Jurkat, Clone E6-1 (cell line): ENCODE measurements at regions not wholly inside any gene's neighbourhood (a gene's known extent, or its start where the extent isn't known, plus 50 kb on each side); places are given as distances from the start of the nearest gene placed in this dataset.
A peak's percentile ranks its signal among the peaks of the same experiment; 100 is the strongest.
"Not testable (repeated sequence)": the region's sequence is repeated elsewhere in the genome, so short reads cannot be mapped to it uniquely, and the experiment has no call there.

Source experiments
- DNase-seq: peaks from one replicate; pipeline ENCODE4 v3.0.0-alpha.2; 2011; ENCODE audit warnings: low read depth, low spot score
- H3K4me3 ChIP-seq: 2 replicates; pipeline ENCODE4 v1.5.1; 2011; ENCODE audit warnings: mild to moderate bottlenecking, low read length, control low read depth, moderate library complexity

- H3K4me3 ChIP-seq = no peak overlapping the region
- no peak for DNase-seq
Measured at GRCh38 chr4:60590116-60590515, 610.0 kb upstream of the ADGRL3 start.

DNA sequence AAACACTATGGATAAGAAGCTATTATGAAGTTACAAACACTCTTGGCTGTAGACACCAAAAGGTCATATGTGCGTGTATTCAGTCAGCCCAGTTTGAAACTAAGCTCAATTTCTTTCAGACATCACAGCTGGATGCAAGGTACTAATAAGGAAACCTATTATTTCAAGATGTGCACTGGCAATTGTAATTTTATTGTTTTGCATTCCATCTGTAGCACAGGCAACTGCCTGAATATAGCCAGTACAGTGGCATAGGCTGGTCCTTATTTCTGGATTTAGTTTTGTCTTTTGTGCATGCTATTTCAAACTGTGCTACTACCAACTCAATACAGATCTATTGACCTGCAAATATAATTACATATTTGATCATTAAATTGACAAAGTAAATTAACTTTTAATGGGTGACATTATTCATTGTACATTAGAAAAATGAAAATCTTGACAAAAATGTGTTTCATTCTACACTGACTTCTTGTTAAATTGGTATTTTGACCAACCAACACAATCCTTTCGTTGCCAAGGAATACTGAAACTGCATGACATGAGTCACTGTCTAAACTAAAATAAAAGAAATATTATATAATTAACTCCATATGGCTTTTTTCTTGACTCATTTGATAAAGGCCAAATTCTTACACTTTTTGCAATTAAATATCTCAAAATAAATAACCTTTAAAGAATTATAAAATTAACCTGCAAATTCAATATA, 594.3 kb upstream of the ADGRL3 start:
- H3K4me3 ChIP-seq = no peak overlapping the region
- no peak for DNase-seq

DNA sequence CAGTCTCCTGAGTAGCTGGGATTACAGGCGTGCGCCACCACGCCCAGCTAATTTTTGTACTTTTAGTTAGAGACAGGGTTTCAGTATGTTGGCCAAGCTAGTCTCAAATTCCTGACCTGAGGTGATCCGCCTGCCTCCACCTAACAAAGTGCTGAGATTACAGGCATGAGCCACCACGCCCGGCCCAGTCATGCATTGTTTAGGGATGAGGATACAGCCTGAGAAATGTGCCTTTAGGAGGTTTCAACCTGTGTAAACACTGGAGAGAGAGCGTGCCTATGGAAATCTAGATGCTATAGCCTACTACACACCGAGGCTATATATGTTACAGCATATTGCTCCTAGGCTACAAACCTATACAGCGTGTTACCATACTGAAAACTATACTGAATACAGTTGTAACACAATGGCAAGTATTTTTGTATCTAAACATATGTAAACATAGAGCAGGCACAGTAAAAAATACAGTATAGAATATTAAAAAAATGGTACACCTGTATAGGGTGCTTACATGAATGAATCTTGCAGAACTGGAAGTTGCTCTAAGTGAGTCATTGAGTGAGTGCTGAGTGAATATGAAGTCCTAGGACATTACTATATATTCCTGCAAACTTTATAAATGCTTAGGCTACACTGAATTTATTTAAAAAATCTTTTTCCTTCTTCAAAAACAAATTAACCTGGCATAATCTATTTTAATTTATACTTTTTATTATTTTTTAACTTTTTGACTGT, 588.2 kb upstream of the ADGRL3 start:
- DNase-seq = no peak
- H3K4me3 ChIP-seq = no peak overlapping the region

GRCh38 chr4:60617731-60618130, 582.4 kb upstream of the ADGRL3 start:
- no peak for DNase-seq
- H3K4me3 ChIP-seq = no peak overlapping the region

DNA sequence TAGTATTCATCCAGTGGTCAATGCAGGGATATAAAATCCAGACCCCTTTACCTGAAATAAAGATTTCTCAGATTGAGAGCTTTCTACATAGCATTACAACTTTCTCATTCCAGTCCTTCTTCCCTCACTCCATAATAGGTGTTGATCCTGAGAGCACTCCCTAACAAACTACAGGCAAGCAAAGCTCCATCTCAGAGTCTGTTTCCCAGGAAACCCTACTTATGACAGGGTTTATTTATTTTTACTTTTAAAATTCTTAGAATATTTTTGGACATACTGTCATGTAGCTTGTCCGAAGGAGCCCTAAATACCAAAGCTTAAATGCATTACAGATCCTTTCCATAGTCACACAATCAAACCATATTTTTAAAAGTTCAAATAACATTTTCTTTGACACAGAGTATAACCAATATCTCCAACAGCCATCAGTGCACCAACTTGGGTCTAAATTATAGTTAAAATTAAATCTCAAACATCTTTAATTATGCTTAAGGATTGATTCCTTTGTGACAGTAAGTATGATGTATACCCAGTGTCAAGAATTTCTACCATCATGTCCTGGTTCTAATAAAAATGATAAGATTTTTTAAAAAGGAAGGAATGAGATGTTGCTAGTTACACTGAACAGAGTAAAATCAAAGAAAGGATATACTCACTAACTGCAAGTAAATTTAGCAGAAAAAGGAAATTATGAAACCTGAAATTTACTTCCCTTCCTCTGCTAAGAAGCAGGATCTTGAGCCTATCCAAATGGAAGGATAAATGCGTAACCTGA, 580.4 kb upstream of the ADGRL3 start:
- no peak overlapping the region for H3K4me3 ChIP-seq
- no peak for DNase-seq

- DNase-seq = no peak
- no peak overlapping the region for H3K4me3 ChIP-seq
Measured at GRCh38 chr4:60637976-60638375, 562.1 kb upstream of the ADGRL3 start.

- DNase-seq = no peak
- H3K4me3 ChIP-seq = no peak overlapping the region
Measured at GRCh38 chr4:60648774-60649173, 551.4 kb upstream of the ADGRL3 start.

GRCh38 chr4:60652933-60653332, 547.2 kb upstream of the ADGRL3 start:
- no peak for DNase-seq
- H3K4me3 ChIP-seq = no peak overlapping the region

- no peak overlapping the region for H3K4me3 ChIP-seq
- DNase-seq = no peak
Measured at GRCh38 chr4:60655356-60655755, 544.8 kb upstream of the ADGRL3 start.

GRCh38 chr4:60656171-60656570, 544.0 kb upstream of the ADGRL3 start:
- DNase-seq = no peak
- no peak overlapping the region for H3K4me3 ChIP-seq

GRCh38 chr4:60657041-60657440, 543.1 kb upstream of the ADGRL3 start:
- no peak overlapping the region for H3K4me3 ChIP-seq
- DNase-seq = no peak

DNA sequence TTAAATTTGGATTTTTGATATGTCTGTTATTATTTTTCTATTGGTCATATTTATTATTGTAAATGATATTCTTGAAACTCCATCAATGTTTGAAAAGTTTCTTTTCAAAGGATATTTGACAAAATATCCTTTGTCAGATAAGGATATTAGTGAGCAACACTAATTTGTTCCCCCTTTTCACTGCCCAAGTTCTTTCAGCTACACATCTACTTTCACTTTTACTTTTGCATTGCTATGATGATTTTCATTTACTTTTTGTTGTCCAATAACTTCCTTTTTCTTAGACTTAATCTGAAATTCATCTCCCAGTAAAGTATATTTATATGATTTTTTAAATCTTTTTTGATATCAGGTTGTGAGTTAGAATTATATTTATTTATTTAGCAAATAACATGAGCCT, 542.3 kb upstream of the ADGRL3 start:
- no peak for DNase-seq
- no peak overlapping the region for H3K4me3 ChIP-seq

- DNase-seq = no peak
- H3K4me3 ChIP-seq = no peak overlapping the region
Measured at GRCh38 chr4:60663769-60664168, 536.4 kb upstream of the ADGRL3 start.

GRCh38 chr4:60682901-60683300, 517.2 kb upstream of the ADGRL3 start:
- no peak overlapping the region for H3K4me3 ChIP-seq
- no peak for DNase-seq

DNA sequence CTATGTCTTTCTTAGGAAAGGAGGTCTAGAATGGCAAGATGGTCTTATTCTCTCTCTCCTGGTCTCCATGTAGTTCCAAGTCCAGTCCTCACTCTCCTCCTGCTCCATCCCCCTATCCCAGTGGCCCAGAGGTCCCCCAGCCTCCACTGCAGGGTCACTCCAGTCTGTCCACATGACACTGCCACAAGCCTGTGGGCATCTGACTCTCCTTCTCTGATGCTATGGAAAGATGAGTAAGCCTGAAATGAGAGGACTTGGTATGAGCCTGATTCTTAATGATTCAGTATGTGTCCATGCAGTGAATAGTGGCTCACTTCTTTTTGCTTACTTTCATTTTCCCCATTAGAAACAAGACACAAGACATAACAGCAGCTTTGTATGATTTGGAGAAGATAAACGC, 516.8 kb upstream of the ADGRL3 start:
- no peak for DNase-seq
- H3K4me3 ChIP-seq = no peak overlapping the region

GRCh38 chr4:60683973-60684372, 516.2 kb upstream of the ADGRL3 start:
- H3K4me3 ChIP-seq = no peak overlapping the region
- DNase-seq = no peak

DNA sequence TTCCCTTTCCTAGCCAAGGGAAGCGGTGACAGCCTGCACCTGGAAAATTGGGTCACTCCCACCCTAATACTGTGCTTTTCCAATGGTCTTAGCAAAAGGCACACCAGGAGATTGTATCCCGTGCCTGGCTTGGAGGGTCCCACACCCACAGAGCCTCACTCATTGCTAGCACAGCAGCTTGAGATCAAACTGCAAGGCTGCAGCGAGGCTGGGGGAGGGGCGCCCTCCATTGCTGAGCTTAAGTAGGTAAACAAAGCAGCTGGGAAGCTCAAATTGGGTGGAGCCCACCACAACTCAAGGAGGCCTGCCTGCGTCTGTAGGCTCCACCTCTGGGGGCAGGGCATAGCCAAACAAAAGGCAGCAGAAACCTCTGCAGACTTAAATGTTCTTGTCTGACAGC, 504.1 kb upstream of the ADGRL3 start:
- peak; percentile 7 for DNase-seq
- H3K4me3 ChIP-seq = not testable (repeated sequence)

DNA sequence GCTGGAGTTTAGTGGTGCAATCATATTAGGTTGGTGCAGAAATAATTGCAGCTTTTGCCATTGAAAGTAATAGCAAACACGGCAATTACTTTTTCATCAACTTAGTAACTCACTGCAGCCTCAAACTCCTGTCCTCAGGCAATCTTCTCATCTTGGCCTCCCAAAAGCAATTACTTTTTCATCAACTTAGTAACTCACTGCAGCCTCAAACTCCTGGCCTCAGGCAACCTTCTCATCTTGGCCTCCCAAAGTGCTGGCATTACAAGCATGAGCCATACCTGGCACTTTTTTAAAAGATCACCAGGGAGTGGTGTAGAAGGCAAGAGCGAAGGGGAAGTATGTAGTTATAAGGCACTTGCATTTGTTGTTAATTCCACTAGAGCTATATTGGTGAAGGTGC, 491.1 kb upstream of the ADGRL3 start:
- DNase-seq = no peak
- H3K4me3 ChIP-seq = no peak overlapping the region

DNA sequence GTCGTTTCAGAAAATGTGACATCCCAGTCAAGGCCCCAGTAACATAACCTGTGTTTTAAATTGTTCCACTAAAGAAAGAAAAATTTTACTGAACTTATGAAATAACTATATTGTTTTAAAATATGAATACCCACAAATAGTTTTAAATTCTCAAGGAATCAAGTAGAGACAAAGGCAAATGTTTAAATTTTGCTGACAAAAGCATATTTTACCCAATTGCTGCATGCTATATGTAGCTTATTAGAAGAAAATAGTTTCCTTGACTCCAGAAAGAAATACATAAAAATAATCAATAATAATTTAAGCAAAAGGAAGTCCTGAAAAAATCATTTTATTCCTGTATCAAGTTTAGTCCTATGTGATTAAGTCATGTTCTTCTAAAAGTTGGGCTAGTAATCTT, 481.3 kb upstream of the ADGRL3 start:
- no peak overlapping the region for H3K4me3 ChIP-seq
- DNase-seq = no peak

GRCh38 chr4:60721685-60722084, 478.4 kb upstream of the ADGRL3 start:
- H3K4me3 ChIP-seq = no peak overlapping the region
- DNase-seq = no peak
